ENCODE measurements at regions not wholly inside any gene's neighbourhood (a gene's known extent, or its start where the extent isn't known, plus 50 kb on each side); places are given as distances from the start of the nearest gene placed in this dataset.

DNA sequence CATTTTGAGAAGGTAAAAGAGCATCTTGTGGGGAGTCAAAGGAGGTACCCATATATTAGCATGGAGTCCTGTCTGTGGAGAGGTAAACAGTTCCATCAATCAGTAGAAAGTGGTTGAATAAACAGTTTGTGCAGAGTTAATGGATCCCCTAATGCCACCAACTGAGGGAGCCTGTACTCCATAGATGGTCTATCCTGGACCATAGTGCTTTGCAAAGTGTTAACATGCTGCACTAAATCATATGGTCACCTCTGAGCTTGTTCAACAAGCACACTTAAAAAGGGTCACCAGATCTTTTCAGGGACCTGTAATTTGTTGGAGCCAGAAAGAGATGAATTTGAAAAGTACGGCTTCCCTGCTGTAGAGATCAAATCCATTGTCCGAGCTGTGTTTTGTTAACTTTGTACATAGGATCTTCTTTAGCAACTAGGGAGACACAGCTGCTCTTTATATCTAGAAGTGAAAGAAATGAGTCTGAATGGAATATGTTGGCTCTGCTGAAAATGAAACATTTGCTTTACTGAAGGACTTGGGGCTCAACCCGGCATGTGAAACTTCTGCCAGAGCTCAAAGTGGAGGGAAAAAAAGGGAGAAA, 366.4 kb downstream of the ETNK1 start:
- DNase-seq, result no peak
- TF ChIP-seq, protein P1, sequence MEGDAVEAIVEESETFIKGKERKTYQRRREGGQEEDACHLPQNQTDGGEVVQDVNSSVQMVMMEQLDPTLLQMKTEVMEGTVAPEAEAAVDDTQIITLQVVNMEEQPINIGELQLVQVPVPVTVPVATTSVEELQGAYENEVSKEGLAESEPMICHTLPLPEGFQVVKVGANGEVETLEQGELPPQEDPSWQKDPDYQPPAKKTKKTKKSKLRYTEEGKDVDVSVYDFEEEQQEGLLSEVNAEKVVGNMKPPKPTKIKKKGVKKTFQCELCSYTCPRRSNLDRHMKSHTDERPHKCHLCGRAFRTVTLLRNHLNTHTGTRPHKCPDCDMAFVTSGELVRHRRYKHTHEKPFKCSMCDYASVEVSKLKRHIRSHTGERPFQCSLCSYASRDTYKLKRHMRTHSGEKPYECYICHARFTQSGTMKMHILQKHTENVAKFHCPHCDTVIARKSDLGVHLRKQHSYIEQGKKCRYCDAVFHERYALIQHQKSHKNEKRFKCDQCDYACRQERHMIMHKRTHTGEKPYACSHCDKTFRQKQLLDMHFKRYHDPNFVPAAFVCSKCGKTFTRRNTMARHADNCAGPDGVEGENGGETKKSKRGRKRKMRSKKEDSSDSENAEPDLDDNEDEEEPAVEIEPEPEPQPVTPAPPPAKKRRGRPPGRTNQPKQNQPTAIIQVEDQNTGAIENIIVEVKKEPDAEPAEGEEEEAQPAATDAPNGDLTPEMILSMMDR (IDR thresholded peaks at IDR 0.05; ENCODE audit: borderline replicate concordance), result no peak
- Histone ChIP-seq H3K36me3 (no peaks in the 10 kb centered on the region), H3K4me1 (no peaks in the 10 kb centered on the region), H3K9me3 (replicated peaks) (no peaks in the 10 kb centered on the region), H3K27me3 (ENCODE audit: low read depth) (no peaks in the 10 kb centered on the region), H3K4me3 (no peak overlapping the region), H3K27ac (replicated peaks) (no peak overlapping the region)
- intact Hi-C loops (cut with micrococcal nuclease), result no loop called here

DNA sequence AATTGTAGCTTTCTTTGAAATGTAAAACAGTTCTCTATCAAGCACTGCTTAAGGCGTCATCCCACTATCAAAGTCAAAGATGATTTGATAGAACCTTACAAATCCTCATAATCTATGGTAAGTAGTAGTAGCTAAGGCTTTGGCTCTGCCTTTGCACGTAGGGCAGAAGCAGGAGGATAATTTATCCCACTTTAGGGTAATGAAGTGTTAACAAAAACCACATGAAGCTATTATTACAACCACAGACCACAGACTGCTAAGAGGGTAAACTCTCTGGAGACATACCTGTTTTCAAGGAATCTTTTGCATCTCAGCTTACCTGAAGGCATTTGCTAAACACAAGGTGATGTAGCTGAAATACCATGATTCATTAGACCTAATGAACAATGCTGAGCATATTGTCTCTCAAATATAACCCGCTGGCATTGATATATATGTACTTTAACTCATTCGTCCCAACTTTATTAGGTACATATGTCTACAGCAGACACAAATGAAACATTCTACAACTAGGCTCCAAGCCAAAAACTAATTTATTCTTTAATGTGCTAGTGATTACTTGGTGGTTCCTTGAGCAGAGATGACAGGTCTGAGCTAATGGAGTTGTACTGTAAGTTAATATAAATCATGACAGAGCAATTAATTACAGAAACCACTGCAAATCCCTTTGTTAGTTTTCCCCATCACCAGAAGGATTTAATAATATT, 368.8 kb downstream of the ETNK1 start:
- H3K27me3 ChIP-seq (ENCODE audit: low read depth), result no peaks in the 10 kb centered on the region
- no peak overlapping the region for H3K27ac ChIP-seq (replicated peaks)
- no peaks in the 10 kb centered on the region for H3K4me1 ChIP-seq
- H3K36me3 ChIP-seq, result no peaks in the 10 kb centered on the region
- intact Hi-C loops (cut with micrococcal nuclease), result no loop called here
- no peak overlapping the region for H3K4me3 ChIP-seq
- no peak for DNase-seq
- peaks cover 5% of the 10 kb centered on the region for H3K9me3 ChIP-seq (replicated peaks)
- TF ChIP-seq, protein P1 (IDR thresholded peaks at IDR 0.05; ENCODE audit: borderline replicate concordance), result no peak

DNA sequence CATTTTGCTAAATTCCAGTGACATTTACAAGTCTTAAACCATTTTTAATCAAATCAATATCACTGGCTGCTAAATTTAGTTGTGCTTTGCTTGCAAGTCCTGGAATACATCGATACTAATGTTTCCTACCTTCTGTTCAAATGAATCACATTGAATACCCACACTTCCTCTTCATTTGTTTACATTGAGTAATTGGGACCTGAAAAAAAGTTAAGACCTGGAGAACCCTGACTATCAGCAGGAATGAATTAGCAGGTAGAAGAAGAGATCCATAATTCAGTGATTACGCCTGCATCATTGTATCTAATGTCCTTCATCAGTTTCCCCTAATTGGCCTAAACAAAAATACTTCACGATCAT, 369.3 kb downstream of the ETNK1 start:
- intact Hi-C loops (cut with micrococcal nuclease), result no loop called here

DNA sequence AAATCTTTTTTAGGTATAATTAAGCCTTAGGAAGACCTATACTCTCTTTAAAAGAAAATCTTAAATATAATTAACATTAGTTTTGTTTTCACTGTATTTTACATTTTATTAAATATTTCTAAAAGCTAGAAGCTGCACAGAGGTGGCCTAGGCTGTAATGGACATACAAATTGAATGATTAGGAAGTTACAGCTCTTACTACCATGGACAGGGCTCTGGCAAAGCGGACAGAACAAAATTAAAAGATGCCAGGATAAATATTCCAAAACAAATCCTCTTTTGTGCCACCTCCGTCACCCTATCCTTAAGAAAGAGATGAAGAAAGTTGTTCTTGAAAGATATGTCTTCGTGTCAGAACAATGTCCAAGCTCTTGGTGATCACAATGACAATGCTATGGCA, 376.5 kb downstream of the ETNK1 start:
- Histone ChIP-seq H3K9me3 (replicated peaks) (peaks cover 11% of the 10 kb centered on the region), H3K4me1 (peaks cover 5% of the 10 kb centered on the region), H3K36me3 (no peaks in the 10 kb centered on the region), H3K4me3 (no peak overlapping the region), H3K27me3 (ENCODE audit: low read depth) (no peaks in the 10 kb centered on the region), H3K27ac (replicated peaks) (no peak overlapping the region)
- TF ChIP-seq, protein P1 (IDR thresholded peaks at IDR 0.05; ENCODE audit: borderline replicate concordance), result no peak
- no peak for DNase-seq
- intact Hi-C loops (cut with micrococcal nuclease), result no loop called here

More for the DNA sequence above, 369.3 kb downstream of the ETNK1 start:
- Histone ChIP-seq H3K9me3 (replicated peaks) (peaks cover 11% of the 10 kb centered on the region), H3K27me3 (ENCODE audit: low read depth) (no peaks in the 10 kb centered on the region), H3K27ac (replicated peaks) (no peak overlapping the region), H3K4me3 (no peak overlapping the region), H3K36me3 (no peaks in the 10 kb centered on the region), H3K4me1 (no peaks in the 10 kb centered on the region)
- no peak for DNase-seq
- TF ChIP-seq, protein P1 (IDR thresholded peaks at IDR 0.05; ENCODE audit: borderline replicate concordance), result no peak

DNA sequence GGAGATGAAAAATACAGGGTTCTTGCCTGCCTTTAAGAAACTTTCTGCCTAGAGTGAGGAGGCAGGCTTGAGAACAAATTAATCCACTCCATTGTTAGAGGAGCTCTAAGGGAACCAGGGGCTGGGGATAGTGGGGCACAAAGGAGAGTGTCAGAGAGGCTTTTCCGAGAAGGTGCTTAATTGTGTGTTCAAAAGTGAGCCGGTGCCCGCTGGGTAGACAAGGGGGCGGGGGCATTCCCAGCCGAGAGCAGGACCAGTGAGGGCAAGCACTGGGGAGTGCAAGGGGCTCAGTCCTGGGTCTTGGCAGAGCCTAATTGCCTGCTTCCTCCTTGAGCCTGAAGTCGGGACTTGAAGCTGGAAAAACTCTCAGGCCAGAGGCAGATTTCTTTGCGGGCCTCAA, 377.4 kb downstream of the ETNK1 start:
- H3K4me3 ChIP-seq, result no peak overlapping the region
- TF ChIP-seq, protein P1 (IDR thresholded peaks at IDR 0.05; ENCODE audit: borderline replicate concordance), result no peak
- H3K27ac ChIP-seq (replicated peaks), result no peak overlapping the region
- no peaks in the 10 kb centered on the region for H3K36me3 ChIP-seq
- peaks cover 5% of the 10 kb centered on the region for H3K4me1 ChIP-seq
- DNase-seq, result no peak
- H3K9me3 ChIP-seq (replicated peaks), result peaks cover 11% of the 10 kb centered on the region
- intact Hi-C loops (cut with micrococcal nuclease), result no loop called here
- H3K27me3 ChIP-seq (ENCODE audit: low read depth), result no peaks in the 10 kb centered on the region

Data from left ventricle myocardium inferior (tissue), 1 donor.